Vagina (tissue), 2 donors: ENCODE measurements at regions not wholly inside any gene's neighbourhood (a gene's known extent, or its start where the extent isn't known, plus 50 kb on each side); places are given as distances from the start of the nearest gene placed in this dataset.

Experiments used
- POLR2A ChIP-seq, 2 donors: fragments of 450-650 bp; IDR thresholded peaks; one replicate each; pipeline ENCODE4 v1.6.1; 2017; ENCODE audit warnings: antibody characterized with exemption in 2 of 2, mild to moderate bottlenecking in 2 of 2, moderate library complexity in 2 of 2
- TF ChIP-seq, protein P1 (sequence below), 3 experiments: fragments of 450-650 bp in 2 of 3; fragments of 200-600 bp in 1 of 3; sonication (generic) in 1 of 3; IDR thresholded peaks; one replicate each; pipeline ENCODE4 v1.5.1; 2017 to 2019; ENCODE audit warnings: antibody characterized with exemption in 3 of 3, mild to moderate bottlenecking in 2 of 3, moderate library complexity in 2 of 3

DNA sequence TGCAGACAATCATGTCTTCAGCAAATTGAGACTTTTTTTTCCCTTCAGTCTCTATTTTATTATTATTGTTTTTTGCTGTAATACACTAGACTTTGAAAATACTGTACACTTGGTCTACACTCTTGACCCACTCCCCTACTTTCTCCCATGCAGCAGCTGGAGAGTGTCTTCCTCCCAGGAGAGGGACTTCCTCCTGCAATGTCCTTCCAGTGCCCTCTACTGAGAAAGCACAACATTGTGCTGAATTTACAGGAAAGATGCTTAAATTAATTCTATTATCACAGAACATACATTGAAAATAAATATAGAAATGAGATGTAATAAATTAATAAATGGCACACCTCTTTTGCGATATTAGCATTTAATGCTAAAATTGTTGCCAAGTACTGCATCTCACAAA lies 411.3 kb downstream of the CCSER2 start:
- no peak for TF ChIP-seq POLR2A (IDR thresholded peaks at IDR 0.05)
- TF ChIP-seq, protein P1, sequence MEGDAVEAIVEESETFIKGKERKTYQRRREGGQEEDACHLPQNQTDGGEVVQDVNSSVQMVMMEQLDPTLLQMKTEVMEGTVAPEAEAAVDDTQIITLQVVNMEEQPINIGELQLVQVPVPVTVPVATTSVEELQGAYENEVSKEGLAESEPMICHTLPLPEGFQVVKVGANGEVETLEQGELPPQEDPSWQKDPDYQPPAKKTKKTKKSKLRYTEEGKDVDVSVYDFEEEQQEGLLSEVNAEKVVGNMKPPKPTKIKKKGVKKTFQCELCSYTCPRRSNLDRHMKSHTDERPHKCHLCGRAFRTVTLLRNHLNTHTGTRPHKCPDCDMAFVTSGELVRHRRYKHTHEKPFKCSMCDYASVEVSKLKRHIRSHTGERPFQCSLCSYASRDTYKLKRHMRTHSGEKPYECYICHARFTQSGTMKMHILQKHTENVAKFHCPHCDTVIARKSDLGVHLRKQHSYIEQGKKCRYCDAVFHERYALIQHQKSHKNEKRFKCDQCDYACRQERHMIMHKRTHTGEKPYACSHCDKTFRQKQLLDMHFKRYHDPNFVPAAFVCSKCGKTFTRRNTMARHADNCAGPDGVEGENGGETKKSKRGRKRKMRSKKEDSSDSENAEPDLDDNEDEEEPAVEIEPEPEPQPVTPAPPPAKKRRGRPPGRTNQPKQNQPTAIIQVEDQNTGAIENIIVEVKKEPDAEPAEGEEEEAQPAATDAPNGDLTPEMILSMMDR (IDR thresholded peaks at IDR 0.05): no peak
